Effector CD4-positive, alpha-beta T cell (primary cell): ENCODE measurements at regions not wholly inside any gene's neighbourhood (a gene's known extent, or its start where the extent isn't known, plus 50 kb on each side); places are given as distances from the start of the nearest gene placed in this dataset.

Experiments
- DNase-seq: peaks from one replicate; pipeline ENCODE4 v3.0.0-alpha.2; 2020

DNA sequence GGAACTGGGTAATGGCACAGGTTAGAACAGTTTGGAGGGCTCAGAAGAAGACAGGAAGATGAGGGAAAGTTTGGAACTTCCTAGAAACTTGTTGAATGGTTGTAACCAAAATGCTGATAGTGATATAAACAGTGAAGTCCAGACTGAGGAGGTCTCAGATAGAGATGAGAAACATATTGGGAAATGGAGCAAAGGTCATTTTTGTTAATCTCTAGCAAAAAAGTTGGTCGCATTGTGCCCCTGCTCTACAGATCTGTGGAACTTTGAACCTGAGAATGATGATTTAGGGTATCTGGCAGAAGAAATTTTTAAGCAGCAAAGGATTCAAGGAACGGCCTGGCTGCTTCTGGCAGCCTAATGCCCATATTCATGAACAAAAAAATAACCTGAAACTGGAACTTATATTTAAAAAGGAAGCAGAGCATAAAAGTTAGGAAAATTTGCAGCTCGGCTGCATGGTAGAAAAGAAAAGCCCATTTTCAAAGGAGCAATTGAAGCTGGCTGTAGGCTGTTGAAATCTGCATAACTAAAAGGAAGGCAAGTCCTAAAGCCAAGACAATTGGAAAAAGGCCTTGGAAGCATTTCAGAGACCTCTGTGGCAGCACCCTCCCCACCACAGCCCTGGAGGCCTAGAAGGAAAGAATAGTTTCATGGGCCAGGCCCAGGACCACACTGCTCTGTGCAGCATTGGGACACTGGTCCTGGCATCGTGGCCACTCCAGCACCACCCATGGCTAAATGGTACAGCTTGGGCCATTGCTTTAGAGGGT is 182.6 kb upstream of the CD96 start:
- DNase-seq, result no peak

DNA sequence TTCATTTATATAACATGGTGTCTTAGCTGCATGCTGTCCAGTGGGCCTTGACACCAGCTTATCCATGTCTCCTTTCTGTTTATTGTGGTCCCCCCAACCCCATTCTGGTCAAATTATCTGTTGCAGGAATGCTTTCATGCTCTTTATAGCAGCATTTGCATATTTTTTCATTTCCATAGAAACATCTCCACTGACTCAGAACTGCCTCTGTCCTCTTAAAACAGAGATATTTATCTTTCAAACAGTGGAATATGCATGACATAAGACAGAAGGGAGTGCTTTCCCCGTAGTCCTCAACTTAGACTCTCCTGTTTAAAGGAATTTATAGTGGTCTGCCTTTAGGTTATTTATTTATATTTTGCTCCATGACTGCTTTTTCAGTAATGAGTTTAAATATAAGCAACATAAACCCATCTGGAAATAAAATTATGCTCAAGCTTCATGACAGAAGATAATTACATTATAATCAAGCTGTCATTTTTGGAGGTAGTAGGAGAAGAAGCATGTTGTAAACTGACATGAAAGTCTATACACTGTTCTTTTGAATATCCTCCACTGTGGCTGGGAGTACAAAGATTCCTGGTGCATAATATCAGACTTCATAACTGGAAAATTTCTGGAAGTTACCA is 179.5 kb upstream of the CD96 start:
- no peak for DNase-seq

DNA sequence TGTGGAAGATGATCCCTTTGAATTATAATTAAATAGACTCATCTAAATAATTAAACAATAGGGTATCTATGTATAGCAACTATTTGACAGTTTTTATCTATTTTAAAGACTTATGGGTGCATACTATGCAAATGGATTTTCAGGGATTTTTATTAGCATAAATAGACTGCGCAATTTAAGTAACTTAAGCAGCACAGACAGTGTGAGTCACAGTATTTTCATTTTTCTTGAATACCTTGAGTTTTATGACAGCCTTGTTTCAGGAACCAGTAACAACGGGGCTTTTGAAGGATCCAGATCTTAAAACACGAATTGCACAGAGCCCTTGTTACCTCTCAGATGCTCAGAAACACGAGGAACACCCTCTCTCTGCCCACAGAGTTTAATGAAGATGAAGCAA is 175.5 kb upstream of the CD96 start:
- no peak for DNase-seq

DNA sequence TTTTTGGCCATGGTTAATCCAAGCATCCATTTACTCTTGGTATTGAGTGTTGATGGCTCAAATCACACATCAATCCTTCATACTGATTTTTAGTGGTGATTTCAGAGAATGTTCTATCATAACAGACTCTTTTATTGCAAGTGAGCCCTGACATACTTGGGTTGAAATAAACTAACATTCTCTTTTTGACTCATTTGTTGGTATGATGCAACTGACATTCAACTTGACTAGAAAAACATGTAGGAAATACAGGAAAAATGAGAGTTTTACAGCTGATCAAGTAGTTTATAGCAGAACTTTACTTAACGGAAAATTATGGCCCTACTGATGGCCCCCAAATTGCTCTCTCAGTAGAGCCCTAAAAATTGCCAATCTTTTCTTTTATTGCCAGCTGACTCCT is 173.9 kb upstream of the CD96 start:
- DNase-seq, result no peak

DNA sequence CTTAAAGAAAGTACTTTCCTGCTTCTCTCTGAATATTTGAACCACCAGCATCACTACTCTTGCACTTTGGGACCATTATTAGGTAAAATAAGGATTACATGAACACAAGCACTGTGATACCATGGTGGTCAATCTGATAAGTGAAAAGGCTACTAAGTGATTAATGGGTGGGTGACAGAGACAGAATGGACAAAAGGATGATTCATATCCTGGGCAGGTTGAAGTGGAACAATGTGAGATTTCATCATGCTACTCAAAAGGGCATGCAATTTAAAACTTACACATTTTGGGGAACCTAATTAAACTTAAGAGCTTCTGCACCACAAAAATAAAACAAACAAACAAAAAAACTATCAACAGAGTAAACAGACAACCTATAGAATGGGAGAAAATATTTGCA is 172.0 kb upstream of the CD96 start:
- DNase-seq, result no peak

DNA sequence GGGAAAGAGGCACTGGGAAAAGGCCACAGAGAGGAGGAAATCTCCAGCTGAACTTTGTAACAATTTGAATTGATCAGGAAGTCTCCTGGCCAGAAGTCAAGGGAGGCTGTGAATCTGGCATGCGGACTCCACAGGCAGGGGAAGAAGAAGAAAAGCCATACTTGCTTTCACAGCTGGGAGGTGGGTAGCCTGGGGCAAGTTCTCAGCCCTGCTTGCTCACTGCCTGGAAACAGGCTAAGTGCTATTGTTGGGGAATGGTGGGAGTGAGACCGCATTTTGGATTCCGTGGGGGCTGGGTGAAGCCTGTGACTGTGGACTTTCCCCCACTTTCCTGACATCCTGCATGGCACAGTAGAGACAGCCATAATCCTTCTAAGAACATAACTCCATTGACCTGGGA is 168.8 kb upstream of the CD96 start:
- no peak for DNase-seq

DNA sequence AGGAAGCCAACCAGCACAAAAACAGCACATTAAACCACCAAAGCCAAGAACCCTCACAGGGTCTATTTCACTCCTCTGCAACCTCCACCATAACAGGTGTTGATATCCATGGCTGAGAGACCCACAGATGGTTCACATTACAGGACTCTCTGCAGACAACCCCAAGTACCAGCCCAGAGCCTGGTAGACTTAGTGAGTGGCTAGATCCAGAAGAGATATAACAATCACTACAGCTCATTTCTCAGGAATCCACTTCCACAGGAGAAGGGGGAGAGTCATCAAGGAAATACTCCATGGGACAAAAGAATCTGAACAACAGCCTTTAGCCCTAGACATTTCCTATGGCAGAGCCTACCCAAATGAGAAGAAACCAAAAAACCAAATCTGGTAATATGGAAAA is 168.1 kb upstream of the CD96 start:
- DNase-seq, result no peak

DNA sequence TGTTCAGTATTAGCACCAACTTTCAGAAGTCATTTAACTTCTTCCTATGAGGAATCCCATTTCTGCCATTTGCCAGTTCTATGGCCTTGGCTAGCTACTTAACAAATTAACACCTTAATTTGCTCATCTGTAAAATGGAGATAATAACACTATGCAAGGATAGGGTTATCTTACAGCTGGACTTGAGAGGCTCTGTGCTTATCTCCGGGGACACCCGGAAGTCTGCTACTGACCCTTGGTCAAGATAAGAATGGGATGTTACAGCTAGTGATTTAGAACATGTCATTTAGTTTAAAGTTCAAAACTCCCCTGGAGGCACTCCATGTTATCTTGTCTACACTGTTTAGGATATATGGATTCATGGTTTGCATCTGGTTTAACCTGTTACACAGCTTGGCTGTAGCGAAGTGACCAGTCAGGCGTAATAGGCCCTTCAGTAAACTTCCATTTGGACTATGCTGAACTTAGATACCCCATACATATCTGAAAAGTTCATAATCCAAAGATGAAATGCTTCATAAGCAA is 156.0 kb upstream of the CD96 start:
- DNase-seq, result no peak

DNA sequence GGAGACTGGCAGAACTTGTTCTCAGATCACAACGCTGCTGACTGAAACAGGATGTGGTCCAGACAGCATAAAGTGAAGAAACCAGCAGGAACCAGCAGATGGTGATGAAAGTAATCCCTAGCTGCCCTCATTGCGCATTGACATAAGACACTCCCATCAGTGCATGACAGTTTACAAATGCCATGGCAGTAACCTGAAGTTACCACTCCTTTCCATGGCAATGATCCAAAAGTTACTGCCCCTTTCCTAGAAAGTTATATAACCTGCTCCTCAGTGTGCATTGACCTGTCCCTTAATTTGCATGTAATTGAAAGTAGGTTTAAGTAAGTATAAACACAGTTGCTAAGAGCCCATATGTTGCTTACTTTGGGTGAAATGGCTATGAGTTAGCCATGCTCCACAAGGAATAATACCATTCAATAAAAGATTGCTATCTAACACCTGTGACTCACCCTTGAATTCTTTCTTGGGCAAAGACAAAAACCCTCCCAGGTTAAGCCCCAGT is 149.1 kb upstream of the CD96 start:
- DNase-seq, result peak; percentile 12

DNA sequence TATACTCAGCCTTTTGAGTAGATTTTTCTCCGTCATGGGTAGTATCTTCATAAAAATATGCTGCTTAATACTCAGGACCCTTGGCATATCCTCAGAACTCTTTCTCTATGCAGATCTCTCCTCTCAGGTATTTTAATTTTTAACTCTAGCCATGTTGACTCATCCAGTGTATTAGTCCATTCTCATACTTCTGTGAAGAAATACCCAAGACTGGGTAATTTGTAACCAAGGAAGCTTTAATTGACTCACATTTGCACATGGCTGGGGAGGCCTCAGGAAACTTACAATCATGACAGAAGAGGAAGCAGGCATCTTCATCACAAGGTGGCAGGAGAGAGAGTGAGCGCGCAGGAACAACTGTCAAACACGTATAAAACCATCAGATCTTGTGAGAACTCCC is 129.3 kb upstream of the CD96 start:
- DNase-seq, result no peak

DNA sequence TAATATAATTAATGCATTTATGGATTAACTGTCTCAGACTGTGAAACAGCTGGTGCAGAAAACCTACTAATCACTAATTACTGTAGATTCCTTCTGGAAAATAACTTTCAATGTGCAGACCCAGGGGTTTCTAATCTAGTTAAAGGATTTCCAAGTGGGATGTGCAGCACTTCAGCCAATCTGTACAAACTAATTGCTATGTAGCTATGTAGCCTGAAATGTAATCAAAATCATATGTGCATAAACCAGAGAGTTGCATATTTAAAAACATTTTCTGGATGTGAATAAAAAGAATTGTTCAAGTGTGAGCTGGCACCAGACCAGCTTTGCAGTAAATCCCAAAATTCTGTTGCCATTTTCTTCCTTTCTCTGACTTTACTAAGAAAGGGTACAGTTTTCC is 127.5 kb upstream of the CD96 start:
- DNase-seq, result no peak

DNA sequence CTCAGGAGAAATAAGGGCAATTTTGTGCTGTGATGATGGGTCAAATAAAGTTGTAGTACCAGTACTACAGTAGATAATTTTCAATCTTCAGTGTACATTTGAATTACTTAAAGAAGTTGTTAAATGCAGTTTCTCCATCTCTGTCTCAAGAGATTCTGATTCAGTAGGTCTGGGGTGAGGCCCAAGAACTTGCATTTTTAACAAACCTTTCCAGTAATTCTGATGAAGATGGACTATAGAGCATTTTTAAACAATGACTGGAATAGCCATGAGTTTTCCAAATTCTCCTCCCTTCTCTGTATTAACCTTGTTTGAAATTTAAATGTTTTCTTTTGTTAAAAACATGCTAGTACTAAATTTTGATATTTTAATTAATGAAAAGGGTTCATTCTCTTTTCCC is 127.0 kb upstream of the CD96 start:
- DNase-seq, result no peak

DNA sequence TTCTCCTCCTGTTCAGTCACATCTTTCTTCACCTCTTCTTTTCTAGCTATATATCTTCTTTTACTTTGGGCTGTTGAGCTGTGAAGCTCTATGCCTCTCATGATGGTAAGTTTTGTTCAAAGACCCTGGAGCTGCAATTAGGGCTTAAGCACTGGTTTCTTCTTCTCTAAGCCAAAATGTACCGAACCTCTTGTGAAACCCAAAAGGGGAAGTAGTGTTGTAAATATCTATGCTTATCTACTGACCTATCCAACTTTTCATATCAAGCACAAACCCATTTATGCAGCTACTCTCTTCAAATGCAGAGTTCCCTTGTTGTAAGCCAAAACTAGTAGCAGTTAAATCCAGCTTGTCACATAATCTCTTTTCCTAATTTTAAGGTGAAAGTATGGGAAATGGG is 123.6 kb upstream of the CD96 start:
- no peak for DNase-seq

DNA sequence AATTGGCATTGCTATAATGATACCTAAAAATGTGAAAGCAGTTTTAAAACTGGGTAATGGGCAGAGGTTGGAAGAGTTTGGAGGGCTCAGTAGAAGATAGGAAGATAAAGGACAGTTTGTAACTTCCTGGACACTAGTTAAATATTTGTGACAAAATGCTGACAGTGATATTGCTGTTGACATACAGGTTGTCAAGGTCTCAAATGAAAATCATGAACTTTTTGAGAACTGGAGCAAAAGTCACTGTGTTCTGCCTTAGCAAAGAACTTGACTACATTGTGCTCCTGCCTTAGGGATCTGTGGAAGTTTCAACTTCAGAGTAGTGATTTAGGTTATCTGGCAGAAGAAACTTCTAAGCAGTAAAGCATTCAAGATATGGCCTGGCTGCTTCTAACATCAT is 113.7 kb upstream of the CD96 start:
- no peak for DNase-seq

DNA sequence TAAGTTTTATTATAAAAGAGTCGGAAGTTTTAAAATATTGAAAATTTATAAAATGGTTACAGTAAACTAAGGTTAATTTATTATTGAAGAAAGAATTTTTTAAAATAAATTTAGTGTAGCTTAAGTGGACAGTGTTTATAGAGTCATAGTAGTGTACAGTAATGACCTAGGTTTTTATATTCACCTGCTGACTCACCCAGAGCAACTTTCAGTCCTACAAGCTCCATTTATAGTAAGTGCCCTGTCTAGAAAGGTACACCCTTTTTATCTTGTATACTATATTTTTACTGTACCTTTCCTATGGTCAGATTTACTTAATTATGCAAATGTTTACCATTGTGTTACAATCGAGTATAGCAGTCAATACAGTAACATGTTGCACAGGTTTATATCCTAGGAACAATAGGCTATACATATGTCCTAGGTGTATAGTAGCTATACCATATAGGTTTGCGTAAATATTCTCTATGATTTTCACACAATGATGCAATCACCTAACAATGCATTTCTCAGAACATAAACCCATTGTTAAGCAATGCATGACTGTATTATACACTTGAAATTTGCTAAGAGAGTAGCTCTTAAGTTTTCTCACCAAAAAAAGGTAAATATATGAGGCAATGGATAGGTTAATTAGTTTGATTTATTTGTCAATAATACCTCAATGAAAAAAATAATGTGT is 106.9 kb upstream of the CD96 start:
- DNase-seq, result no peak

DNA sequence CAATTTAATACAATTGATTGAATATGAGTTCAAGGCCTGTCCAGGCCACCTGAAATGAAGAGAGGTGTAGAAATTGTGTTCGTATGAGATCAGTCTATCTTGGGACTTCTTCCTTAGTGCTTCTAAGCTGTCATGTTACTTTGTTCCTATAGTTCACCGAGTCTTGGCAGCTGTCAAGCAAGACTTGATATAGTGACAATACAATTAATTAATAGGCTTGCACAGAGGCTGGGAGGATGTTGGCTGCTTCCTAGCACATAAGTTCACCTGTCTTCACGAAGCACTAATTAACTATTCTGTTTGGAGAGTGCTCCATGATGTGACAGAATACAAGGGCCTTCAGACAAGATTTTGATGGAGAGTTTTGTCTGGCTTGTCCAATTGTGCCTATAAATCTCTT is 103.7 kb upstream of the CD96 start:
- no peak for DNase-seq

DNA sequence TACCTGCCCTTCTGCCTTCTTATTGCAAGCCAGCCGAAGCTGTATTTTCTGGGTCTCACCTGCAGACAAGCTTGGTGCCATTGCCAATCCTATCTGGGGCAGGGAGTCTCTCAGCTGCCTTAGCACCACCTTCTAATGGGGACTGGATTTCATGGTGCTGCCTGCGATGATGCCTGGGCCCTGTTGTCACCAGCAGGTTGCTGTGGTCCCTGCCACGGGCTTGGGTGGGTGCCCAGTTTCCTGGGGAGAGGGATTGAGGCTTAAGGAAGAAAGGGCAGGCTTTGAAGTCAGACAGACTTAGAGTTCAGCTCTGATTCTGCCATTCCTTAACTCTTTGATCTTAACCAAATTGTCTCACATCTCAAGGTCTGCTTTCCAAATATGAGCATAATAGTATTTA is 87.4 kb upstream of the CD96 start:
- DNase-seq, result no peak

DNA sequence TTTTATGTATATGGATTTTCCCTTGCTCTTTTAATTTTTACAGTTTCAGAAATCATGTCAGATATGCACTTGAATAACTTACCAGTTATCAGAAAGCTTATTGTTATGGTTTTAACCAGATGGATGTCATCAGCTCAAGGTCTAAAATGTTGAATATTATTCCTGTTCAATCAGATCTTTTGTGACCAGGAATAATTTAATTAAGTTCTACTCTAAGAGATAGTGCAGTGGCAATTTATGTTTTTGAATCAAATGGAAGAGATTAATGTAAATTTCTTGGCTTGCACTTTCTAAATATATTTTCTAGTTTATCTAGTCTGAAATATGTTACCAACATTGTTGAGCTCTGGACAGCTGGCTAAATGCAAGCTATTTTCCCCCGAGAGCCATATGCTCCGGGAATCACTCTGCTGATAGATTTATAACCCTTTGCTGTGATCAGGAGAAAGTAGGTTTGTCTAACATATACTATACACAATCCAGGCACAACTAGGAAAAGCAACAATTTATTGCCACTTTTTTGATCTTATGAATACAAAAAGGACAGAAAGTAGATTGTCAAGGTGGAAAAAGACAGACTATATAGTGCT is 76.8 kb upstream of the CD96 start:
- no peak for DNase-seq

DNA sequence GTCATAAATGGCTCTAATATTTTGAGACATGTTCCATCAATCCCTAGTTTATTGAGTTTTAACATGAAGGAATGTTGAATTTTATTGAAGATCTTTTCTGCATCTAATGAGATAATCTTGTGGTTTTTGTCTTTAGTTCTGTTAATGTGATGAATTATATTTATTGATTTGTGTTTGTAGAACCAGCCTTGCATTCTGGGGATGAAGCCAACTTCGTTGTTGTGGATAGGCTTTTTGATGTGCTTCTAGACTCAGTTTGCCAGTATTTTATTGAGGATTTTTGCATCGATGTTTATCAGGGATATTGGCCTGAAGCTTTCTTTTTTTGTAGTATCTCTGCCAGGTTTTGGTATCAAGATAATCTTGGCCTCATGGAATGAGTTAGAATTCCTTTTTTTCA is 72.0 kb upstream of the CD96 start:
- no peak for DNase-seq

DNA sequence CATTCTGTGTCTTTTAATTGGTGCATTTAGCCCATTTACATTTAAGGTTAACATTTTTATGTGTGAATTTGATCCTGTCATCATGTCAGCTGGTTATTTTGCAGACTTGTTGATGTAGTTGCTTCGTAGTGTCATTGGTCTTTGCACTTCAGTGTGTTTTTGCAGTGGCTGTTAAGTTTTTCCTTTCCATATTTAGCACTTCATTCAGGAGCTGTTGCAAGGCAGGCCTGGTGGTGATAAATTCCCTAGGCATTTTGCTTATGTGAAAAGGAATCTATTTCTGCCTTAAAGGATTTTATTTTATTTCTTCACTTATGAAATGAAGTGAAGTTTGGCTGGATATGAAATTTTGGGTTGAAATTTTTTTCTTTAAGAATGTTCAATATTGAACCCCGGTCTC is 70.2 kb upstream of the CD96 start:
- no peak for DNase-seq

DNA sequence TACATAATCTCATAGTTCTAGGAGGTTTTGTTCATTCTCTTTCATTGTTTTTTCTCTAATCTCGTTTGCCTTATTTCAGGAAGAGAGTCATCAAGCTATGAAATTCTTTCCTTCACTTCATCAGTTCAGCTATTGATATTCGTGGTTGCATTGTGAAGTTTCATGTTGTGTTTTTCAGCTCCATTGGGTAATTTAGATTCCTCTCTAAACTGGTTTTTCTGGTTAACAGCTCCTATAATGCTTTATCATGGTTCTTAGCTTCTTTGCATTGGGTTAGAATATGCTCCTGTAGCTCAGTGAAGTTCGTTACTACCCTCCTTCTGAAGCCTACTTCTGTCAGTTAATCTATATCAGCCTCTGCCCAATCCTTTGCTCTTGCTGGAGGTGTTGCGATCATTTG is 69.4 kb upstream of the CD96 start:
- no peak for DNase-seq

DNA sequence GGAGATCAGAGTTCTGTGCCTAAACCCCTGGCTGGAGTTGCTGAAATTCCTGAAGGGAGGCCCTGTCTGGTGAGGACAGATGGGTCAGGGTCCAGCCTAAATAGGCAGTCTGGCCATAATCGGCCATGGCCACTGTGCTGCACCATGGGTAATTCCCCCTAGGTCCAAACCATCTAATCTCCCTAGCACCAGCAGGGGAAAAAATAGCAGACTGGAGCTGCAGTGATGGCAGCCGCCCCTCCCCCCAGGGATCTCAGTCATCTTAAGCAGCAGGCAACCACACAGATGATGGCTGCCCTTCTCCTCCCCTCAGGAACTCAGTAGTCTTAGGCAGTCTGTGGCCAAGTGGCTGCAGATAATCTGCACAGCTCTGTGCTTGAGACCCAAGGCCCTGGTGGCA is 68.4 kb upstream of the CD96 start:
- DNase-seq, result no peak

DNA sequence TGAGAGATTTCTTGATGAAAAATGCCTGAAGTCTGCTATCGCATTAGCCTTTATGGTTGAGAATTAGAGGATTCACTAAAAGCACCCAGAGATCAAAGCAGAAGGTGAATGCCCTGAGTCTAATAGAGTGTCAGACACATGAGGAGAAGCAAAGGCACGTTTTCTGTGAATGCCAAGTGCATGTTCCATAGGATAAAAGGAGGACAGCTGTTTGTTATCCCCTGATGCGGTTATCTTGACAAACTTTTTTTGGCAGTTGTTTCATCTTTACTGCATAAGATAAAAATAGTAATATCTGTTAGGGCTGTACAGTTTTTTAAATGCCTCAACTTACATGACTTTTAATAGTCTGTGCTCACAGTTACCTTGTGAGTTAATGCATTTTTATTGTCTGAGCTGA is 65.3 kb upstream of the CD96 start:
- DNase-seq, result no peak

DNA sequence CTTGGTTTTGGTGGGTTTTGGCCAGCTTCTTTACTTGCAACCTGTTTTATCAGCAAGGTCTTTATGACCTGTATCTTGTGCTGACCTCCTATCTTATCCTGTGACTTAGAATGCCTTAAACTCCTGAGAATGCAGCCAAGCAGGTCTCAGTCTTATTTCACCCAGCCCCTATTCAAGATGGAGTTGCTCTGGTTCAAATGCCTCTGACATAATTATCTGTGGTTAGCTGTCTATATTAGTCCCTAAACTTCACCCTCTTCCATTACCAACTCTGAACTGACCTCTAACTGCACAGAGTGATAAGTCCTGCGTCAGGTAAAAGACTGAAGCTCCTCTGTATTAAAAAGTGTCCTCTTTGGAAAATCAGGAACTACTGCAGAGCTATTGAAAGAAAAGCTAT is 61.9 kb upstream of the CD96 start:
- DNase-seq, result no peak
